ENCODE measurements at regions not wholly inside any gene's neighbourhood (a gene's known extent, or its start where the extent isn't known, plus 50 kb on each side); places are given as distances from the start of the nearest gene placed in this dataset.
A peak's percentile ranks its signal among the peaks of the same experiment; 100 is the strongest.

GRCh38 chr13:40402931-40403431 is 263.5 kb downstream of the FOXO1 start:
- Histone ChIP-seq H3K27ac (ENCODE audit: control insufficient read depth, insufficient read depth) (no peak overlapping the region), H3K79me2 (ENCODE audit: control insufficient read depth, insufficient read depth, low read length) (no peaks in the 10 kb centered on the region), H3K27me3 (replicated peaks in 1 of 2; ENCODE audit: control insufficient read depth in 2 of 2, insufficient read depth in 2 of 2, low read length in 1 of 2) (no peaks in the 10 kb centered on the region; a peak in 1 of 4 replicates), H3K4me3 (no peak overlapping the region), H3K4me1 (ENCODE audit: control insufficient read depth, insufficient read depth, low read length) (peaks cover 12% of the 10 kb centered on the region), H2AFZ (ENCODE audit: control insufficient read depth, low read depth, low read length) (no peak overlapping the region), H3K9me3 (replicated peaks; ENCODE audit: control insufficient read depth, insufficient read depth, low read length) (no peaks in the 10 kb centered on the region; the same call in 1 of the 3 replicates), H3K4me2 (ENCODE audit: control insufficient read depth, insufficient read depth) (peak overlapping the region; percentile 28; the same call in 1 of the 2 replicates), H4K20me1 (ENCODE audit: control insufficient read depth, insufficient read depth) (no peaks in the 10 kb centered on the region), H3K9ac (ENCODE audit: control insufficient read depth, insufficient read depth, low read length) (no peak overlapping the region), H3K36me3 (ENCODE audit: control insufficient read depth in 2 of 2, insufficient read depth in 2 of 2, low read length in 1 of 2) (no peaks in the 10 kb centered on the region)
- TF ChIP-seq NFYA (IDR thresholded peaks at IDR 0.05; ENCODE audit: borderline replicate concordance, low read depth, low read length): no peak
- TF ChIP-seq STAT1 (conservative IDR thresholded peaks at IDR 0.05): no peak
- SMC1A ChIA-PET (ENCODE audit: uncharacterized antibody, unreplicated experiment): interaction anchor here (0.9 kb wide), 1 partner anchor 130 kb away, joined by 3 read pairs; no protein-coding TSS in a partner anchor
- CTCF ChIA-PET: no interaction called here
- DNase-seq (ENCODE audit: low read depth, low spot score) (no peak), FAIRE-seq (no peak), ATAC-seq (no peak)
- intact Hi-C loops (cut with micrococcal nuclease; ENCODE audit: unreplicated experiment): no loop called here
- in situ Hi-C loops (cut with MboI): no loop called here
- WGBS (ENCODE audit: insufficient coverage, insufficient replicate concordance, low lambda C conversion rate, missing lambda C conversion rate): 82% methylated on average over 9 of the region's 9 CpGs
- BruUV-seq (replicated peaks): no TSS peak
- RAD21 ChIA-PET (ENCODE audit: unreplicated experiment): no interaction called here
- POLR2A ChIA-PET: no interaction called here

- CTCF ChIA-PET: no interaction called here
- Histone ChIP-seq H3K9me3 (replicated peaks; ENCODE audit: control insufficient read depth, insufficient read depth, low read length) (no peaks in the 10 kb centered on the region; the same call in 1 of the 3 replicates), H3K4me2 (ENCODE audit: control insufficient read depth, insufficient read depth) (no peak overlapping the region), H3K27me3 (replicated peaks in 1 of 2; ENCODE audit: control insufficient read depth in 2 of 2, insufficient read depth in 2 of 2, low read length in 1 of 2) (no peaks in the 10 kb centered on the region; a peak in 1 of 4 replicates), H2AFZ (ENCODE audit: control insufficient read depth, low read depth, low read length) (no peak overlapping the region), H3K36me3 (ENCODE audit: control insufficient read depth in 2 of 2, insufficient read depth in 2 of 2, low read length in 1 of 2) (no peaks in the 10 kb centered on the region), H4K20me1 (ENCODE audit: control insufficient read depth, insufficient read depth) (no peaks in the 10 kb centered on the region), H3K9ac (ENCODE audit: control insufficient read depth, insufficient read depth, low read length) (no peak overlapping the region), H3K4me3 (no peak overlapping the region), H3K79me2 (ENCODE audit: control insufficient read depth, insufficient read depth, low read length) (no peaks in the 10 kb centered on the region), H3K4me1 (ENCODE audit: control insufficient read depth, insufficient read depth, low read length) (peaks cover 12% of the 10 kb centered on the region), H3K27ac (ENCODE audit: control insufficient read depth, insufficient read depth) (no peak overlapping the region)
- POLR2A ChIA-PET: no interaction called here
- TF ChIP-seq MYB (IDR thresholded peaks at IDR 0.05; ENCODE audit: borderline replicate concordance, low read depth, low read length) (no peak), SMAD1 (IDR thresholded peaks at IDR 0.05; ENCODE audit: low read depth, partially characterized antibody) (no peak), KAT2A (conservative IDR thresholded peaks at IDR 0.05; ENCODE audit: control insufficient read depth, low read depth, low read length) (no peak), ZNF217 (IDR thresholded peaks at IDR 0.05) (no peak), SREBF2 (IDR thresholded peaks at IDR 0.05; ENCODE audit: low read length) (no peak)
- intact Hi-C loops (cut with micrococcal nuclease; ENCODE audit: unreplicated experiment): no loop called here
- no TSS peak for BruUV-seq (replicated peaks)
- SMC1A ChIA-PET (ENCODE audit: uncharacterized antibody, unreplicated experiment): no interaction called here
- no peak for ATAC-seq
- FAIRE-seq: no peak
- in situ Hi-C loops (cut with MboI): no loop called here
- DNase-seq (ENCODE audit: low read depth, low spot score): no peak
- RAD21 ChIA-PET (ENCODE audit: unreplicated experiment): no interaction called here
- 90% methylated on average over 17 of the region's 17 CpGs for WGBS (ENCODE audit: insufficient coverage, insufficient replicate concordance, low lambda C conversion rate, missing lambda C conversion rate)
Measured at GRCh38 chr13:40403509-40404241, 262.8 kb downstream of the FOXO1 start.
